OCI-LY1 (cell line): ENCODE measurements at regions not wholly inside any gene's neighbourhood (a gene's known extent, or its start where the extent isn't known, plus 50 kb on each side); places are given as distances from the start of the nearest gene placed in this dataset.

Source experiments
- H2AFZ ChIP-seq: fragments of 200-600 bp; sonication (generic), shearing (Covaris generic); 2 replicates; pipeline ENCODE4 v1.6.0; 2014; ENCODE audit warnings: antibody characterized with exemption, mild to moderate bottlenecking, low read length
- H3F3A ChIP-seq: fragments of 200-600 bp; sonication (generic), shearing (Covaris generic); 2 replicates; pipeline ENCODE4 v1.6.0; 2014; ENCODE audit warnings: mild to moderate bottlenecking, antibody characterized with exemption, low read length, moderate library complexity; ENCODE audit not compliant: insufficient read depth
- H3K27ac ChIP-seq: fragments of 200-600 bp; sonication (generic); 2 replicates; pipeline ENCODE4 v1.5.1; 2014; ENCODE audit warnings: low read length, mixed run types, mild to moderate bottlenecking, low read depth; ENCODE audit not compliant: poor library complexity, severe bottlenecking
- H3K27me3 ChIP-seq: fragments of 200-600 bp; sonication (generic); 2 replicates; pipeline ENCODE4 v1.6.0; 2014; ENCODE audit warnings: antibody characterized with exemption, mild to moderate bottlenecking, low read length, moderate library complexity; ENCODE audit not compliant: insufficient read depth
- H3K36me3 ChIP-seq: fragments of 200-600 bp; sonication (generic); 2 replicates; pipeline ENCODE4 v1.6.1; 2014; ENCODE audit warnings: mild to moderate bottlenecking, antibody characterized with exemption, low read length, moderate library complexity, mixed read lengths; ENCODE audit not compliant: insufficient read depth
- H3K4me1 ChIP-seq: fragments of 200-600 bp; sonication (generic); 2 replicates; pipeline ENCODE4 v1.5.1; 2014; ENCODE audit warnings: mild to moderate bottlenecking, low read length, moderate library complexity; ENCODE audit not compliant: insufficient read depth, severe bottlenecking
- H3K4me2 ChIP-seq: fragments of 200-600 bp; sonication (generic), shearing (Covaris generic); 2 replicates; pipeline ENCODE4 v1.6.1; 2014; ENCODE audit warnings: low read length
- H3K4me3 ChIP-seq: fragments of 200-600 bp; sonication (generic); 2 replicates; pipeline ENCODE4 v1.5.1; 2014; ENCODE audit warnings: low read length, low read depth, mild to moderate bottlenecking, mixed read lengths; ENCODE audit not compliant: poor library complexity, severe bottlenecking
- H3K79me2 ChIP-seq: fragments of 200-600 bp; shearing (Covaris generic); 2 replicates; pipeline ENCODE4 v1.6.1; 2016; ENCODE audit warnings: mixed run types, low read length, mixed read lengths; ENCODE audit not compliant: insufficient read depth
- H3K9ac ChIP-seq: fragments of 200-600 bp; sonication (generic), shearing (Covaris generic); 2 replicates; pipeline ENCODE4 v1.6.1; 2014; ENCODE audit warnings: mild to moderate bottlenecking, low read length, mixed read lengths
- H3K9me2 ChIP-seq: fragments of 200-600 bp; sonication (generic), shearing (Covaris generic); 2 replicates; pipeline ENCODE4 v1.6.1; 2014; ENCODE audit warnings: low read depth, mild to moderate bottlenecking, low read length, mixed read lengths
- H3K9me3 ChIP-seq: fragments of 200-600 bp; shearing (Covaris generic); 2 replicates; pipeline ENCODE4 v1.6.1; 2014; ENCODE audit warnings: low read length, mixed read lengths
- H4K20me1 ChIP-seq: fragments of 200-600 bp; sonication (generic), shearing (Covaris generic); 2 replicates; pipeline ENCODE4 v1.6.0; 2016; ENCODE audit warnings: mild to moderate bottlenecking, low read length; ENCODE audit not compliant: insufficient read depth
- EZH2 ChIP-seq: fragments of 200-600 bp; sonication (generic), shearing (Covaris generic); IDR thresholded peaks from 2 replicates; pipeline ENCODE4 v1.8.0; 2017; ENCODE audit warnings: borderline replicate concordance, mixed run types, mild to moderate bottlenecking, antibody characterized with exemption, low read length, moderate library complexity, mixed read lengths
- TF ChIP-seq, protein P1 (sequence below): fragments of 200-600 bp; sonication (generic), shearing (Covaris generic); IDR thresholded peaks from 2 replicates; pipeline ENCODE4 v1.5.1; 2017; ENCODE audit warnings: mild to moderate bottlenecking, antibody characterized with exemption, low read length, moderate library complexity, mixed read lengths

DNA sequence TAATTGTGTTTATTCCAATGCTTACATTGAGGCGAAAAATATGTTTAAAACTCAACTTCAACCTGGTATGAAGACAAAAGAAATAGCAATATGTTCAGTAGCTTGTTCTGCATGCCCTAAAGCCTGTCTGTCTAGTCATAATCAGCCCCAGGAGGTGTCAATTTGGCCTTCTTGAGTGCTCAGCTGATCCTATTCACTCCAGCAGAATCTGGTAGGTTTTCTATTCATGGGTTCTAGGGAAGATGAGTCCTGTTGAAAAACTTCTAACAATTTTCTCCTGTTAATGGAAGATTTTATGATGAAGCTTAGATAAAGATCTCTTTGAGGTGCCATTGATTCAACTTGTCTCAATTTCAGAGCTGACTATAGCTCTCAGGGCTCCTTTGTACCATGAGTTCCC, 402.0 kb upstream of the UBE2E3 start:
- TF ChIP-seq, protein P1, sequence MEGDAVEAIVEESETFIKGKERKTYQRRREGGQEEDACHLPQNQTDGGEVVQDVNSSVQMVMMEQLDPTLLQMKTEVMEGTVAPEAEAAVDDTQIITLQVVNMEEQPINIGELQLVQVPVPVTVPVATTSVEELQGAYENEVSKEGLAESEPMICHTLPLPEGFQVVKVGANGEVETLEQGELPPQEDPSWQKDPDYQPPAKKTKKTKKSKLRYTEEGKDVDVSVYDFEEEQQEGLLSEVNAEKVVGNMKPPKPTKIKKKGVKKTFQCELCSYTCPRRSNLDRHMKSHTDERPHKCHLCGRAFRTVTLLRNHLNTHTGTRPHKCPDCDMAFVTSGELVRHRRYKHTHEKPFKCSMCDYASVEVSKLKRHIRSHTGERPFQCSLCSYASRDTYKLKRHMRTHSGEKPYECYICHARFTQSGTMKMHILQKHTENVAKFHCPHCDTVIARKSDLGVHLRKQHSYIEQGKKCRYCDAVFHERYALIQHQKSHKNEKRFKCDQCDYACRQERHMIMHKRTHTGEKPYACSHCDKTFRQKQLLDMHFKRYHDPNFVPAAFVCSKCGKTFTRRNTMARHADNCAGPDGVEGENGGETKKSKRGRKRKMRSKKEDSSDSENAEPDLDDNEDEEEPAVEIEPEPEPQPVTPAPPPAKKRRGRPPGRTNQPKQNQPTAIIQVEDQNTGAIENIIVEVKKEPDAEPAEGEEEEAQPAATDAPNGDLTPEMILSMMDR: no peak
- no peak for TF ChIP-seq EZH2
- no peaks in the 10 kb centered on the region for H3K4me1 ChIP-seq
- H3K79me2 ChIP-seq: no peaks in the 10 kb centered on the region
- H2AFZ ChIP-seq: no peak overlapping the region
- H3K4me3 ChIP-seq: no peak overlapping the region
- H3K9me3 ChIP-seq: no peaks in the 10 kb centered on the region
- no peak overlapping the region for H3K4me2 ChIP-seq
- no peak overlapping the region for H3K9ac ChIP-seq
- H3K36me3 ChIP-seq: no peaks in the 10 kb centered on the region
- no peaks in the 10 kb centered on the region for H3K9me2 ChIP-seq
- no peaks in the 10 kb centered on the region for H3F3A ChIP-seq
- no peaks in the 10 kb centered on the region for H3K27me3 ChIP-seq
- no peak overlapping the region for H3K27ac ChIP-seq
- H4K20me1 ChIP-seq: no peaks in the 10 kb centered on the region

DNA sequence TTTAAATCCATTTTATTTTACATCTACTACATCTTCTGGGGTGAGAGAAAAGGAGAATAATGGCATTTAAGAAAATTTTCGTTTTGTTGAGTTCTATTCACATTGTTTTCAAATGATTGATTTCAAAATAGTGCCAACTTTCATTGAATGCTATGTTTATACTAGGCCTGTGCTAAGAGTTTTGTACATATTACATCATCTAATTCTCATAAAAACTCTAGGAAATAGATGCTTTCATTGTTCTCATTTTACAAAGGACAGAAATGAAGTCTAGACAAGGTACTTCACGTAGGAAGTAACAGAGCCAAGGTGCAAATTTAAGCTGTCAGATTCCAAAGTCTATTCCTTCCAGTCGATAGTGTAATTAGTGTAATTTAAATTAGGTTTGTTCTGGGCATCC, 402.8 kb upstream of the UBE2E3 start:
- Histone ChIP-seq H3K36me3 (no peaks in the 10 kb centered on the region), H3K27ac (no peak overlapping the region), H3K4me3 (no peak overlapping the region)

DNA sequence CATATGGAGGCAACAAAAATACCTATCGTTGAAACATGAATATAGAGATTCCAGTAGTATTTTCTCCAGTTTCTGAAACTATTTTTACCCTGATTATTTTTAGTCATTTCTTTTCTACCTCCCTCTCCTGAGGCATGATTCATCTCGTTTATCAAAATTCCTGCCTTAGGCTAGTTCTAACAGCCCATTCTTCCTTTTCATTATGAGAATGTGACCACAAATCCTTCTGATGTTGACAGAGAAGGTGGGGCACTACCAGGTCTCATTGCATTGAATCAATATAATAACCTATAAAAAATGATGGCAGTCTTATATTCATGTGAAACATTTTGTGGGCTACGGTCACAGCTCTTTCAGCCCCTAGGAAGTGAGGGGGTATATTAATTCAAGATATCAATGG, 406.5 kb upstream of the UBE2E3 start:
- Histone ChIP-seq H2AFZ (no peak overlapping the region), H3K9me3 (no peaks in the 10 kb centered on the region), H4K20me1 (no peaks in the 10 kb centered on the region), H3K79me2 (no peaks in the 10 kb centered on the region), H3K9me2 (no peaks in the 10 kb centered on the region), H3K4me2 (no peak overlapping the region), H3K4me3 (no peak overlapping the region), H3K4me1 (no peaks in the 10 kb centered on the region), H3F3A (no peaks in the 10 kb centered on the region), H3K27ac (no peak overlapping the region), H3K9ac (no peak overlapping the region), H3K36me3 (no peaks in the 10 kb centered on the region), H3K27me3 (no peaks in the 10 kb centered on the region)
- TF ChIP-seq, protein P1: no peak
- TF ChIP-seq EZH2: no peak

More for the DNA sequence above, 402.8 kb upstream of the UBE2E3 start:
- no peaks in the 10 kb centered on the region for H3K79me2 ChIP-seq
- H4K20me1 ChIP-seq: no peaks in the 10 kb centered on the region
- no peak overlapping the region for H2AFZ ChIP-seq
- no peaks in the 10 kb centered on the region for H3K9me2 ChIP-seq
- H3K9ac ChIP-seq: no peak overlapping the region
- no peaks in the 10 kb centered on the region for H3K9me3 ChIP-seq
- TF ChIP-seq EZH2: no peak
- TF ChIP-seq, protein P1: no peak
- H3K27me3 ChIP-seq: no peaks in the 10 kb centered on the region
- H3F3A ChIP-seq: no peaks in the 10 kb centered on the region
- no peak overlapping the region for H3K4me2 ChIP-seq
- no peaks in the 10 kb centered on the region for H3K4me1 ChIP-seq
